ENCODE measurements at regions not wholly inside any gene's neighbourhood (a gene's known extent, or its start where the extent isn't known, plus 50 kb on each side); places are given as distances from the start of the nearest gene placed in this dataset.

DNA sequence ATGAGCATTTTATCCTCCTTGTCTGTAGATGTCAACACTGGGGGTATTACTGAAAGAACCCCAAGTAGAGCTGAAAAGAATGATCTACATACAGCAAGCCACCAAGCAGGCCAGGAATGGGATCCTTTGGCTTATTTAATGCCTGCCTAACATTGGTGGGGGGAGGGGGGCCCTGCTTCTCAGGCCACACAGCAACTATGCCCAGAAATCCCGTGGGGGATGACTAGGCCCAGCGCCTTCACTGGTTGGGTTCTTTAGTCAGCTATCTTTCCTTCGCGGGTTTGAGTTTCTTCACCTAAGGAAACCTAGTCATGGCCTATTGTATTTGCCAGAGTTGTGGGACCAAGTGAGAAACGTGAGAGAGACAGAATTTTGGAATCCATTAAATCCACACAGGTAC is 80.5 kb downstream of the CCNA1 start:
- H3K27me3 ChIP-seq (ENCODE audit: insufficient read depth, low read depth): no peaks in the 10 kb centered on the region
- TF ChIP-seq EZH2 (IDR thresholded peaks at IDR 0.05; ENCODE audit: low read depth): no peak
- TF ChIP-seq, protein P1, sequence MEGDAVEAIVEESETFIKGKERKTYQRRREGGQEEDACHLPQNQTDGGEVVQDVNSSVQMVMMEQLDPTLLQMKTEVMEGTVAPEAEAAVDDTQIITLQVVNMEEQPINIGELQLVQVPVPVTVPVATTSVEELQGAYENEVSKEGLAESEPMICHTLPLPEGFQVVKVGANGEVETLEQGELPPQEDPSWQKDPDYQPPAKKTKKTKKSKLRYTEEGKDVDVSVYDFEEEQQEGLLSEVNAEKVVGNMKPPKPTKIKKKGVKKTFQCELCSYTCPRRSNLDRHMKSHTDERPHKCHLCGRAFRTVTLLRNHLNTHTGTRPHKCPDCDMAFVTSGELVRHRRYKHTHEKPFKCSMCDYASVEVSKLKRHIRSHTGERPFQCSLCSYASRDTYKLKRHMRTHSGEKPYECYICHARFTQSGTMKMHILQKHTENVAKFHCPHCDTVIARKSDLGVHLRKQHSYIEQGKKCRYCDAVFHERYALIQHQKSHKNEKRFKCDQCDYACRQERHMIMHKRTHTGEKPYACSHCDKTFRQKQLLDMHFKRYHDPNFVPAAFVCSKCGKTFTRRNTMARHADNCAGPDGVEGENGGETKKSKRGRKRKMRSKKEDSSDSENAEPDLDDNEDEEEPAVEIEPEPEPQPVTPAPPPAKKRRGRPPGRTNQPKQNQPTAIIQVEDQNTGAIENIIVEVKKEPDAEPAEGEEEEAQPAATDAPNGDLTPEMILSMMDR (conservative IDR thresholded peaks at IDR 0.05): no peak
- DNase-seq: no peak
- ChIA-PET CTCF (no interaction called here), POLR2A (ENCODE audit: unreplicated experiment) (no interaction called here)
- no peaks in the 10 kb centered on the region for H3F3A ChIP-seq (ENCODE audit: insufficient read depth, low read depth)
- no peaks in the 10 kb centered on the region for H3K36me3 ChIP-seq (ENCODE audit: low read depth)
- H3K27ac ChIP-seq: no peak overlapping the region
- H3K4me2 ChIP-seq: no peak overlapping the region
- H3K4me3 ChIP-seq: no peak overlapping the region
- intact Hi-C loops (cut with micrococcal nuclease; ENCODE audit: unreplicated experiment): no loop called here
- H3K4me1 ChIP-seq (replicated peaks; ENCODE audit: insufficient read depth): no peaks in the 10 kb centered on the region
- H3K9me3 ChIP-seq (ENCODE audit: insufficient read depth, low read depth): no peaks in the 10 kb centered on the region
- no peaks in the 10 kb centered on the region; the same call in 1 of the 2 replicates for H3K9me2 ChIP-seq (ENCODE audit: insufficient read depth)
- no TSS peak for BruUV-seq (replicated peaks)
- no peaks in the 10 kb centered on the region for H4K20me1 ChIP-seq (ENCODE audit: insufficient read depth)
- H2AFZ ChIP-seq: no peak overlapping the region
- no peaks in the 10 kb centered on the region for H3K79me2 ChIP-seq (ENCODE audit: low read depth)

DNA sequence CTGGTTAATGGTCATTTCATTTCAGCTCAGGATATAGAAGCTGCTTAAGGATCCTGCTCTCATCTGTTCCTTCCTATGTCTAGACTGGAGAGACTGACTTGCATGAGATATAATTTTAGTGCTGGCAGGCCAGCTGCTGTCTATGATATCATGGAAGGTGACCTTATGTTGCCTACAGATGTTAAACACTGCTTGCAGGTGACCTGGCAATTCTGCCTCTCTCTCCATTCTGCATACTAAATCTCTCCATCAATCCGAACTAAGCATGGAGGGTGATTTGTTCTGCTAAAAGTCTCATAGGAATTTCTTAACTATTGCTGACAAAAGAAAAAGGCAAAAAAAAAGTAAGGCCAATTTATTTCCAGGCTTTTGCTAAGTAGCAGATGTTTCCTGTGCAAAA is 81.0 kb downstream of the CCNA1 start:
- no TSS peak for BruUV-seq (replicated peaks)

DNA sequence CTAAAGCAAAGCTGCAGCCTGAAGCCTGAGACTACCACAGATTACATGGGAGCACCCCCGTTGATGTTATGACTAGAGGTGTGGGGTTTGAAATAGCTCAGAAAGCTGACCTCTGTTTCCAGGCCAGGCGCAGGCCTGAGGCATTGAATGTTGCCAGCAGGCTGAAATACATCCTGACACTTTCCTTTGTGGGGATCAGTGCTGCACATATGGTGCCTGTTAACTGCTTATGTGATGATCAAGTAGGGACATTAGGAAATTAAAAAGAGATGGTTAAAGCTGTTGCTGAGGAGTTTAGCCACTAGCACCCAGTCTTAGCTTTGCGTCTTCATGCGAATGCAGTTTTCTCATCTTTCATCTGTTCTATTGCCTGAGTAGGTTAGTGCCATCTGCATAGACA is 83.2 kb downstream of the CCNA1 start:
- Histone ChIP-seq H3K4me2 (no peak overlapping the region), H3K9me3 (ENCODE audit: insufficient read depth, low read depth) (no peaks in the 10 kb centered on the region), H3K27me3 (ENCODE audit: insufficient read depth, low read depth) (no peaks in the 10 kb centered on the region), H3K27ac (no peak overlapping the region), H3K79me2 (ENCODE audit: low read depth) (no peaks in the 10 kb centered on the region), H3K36me3 (ENCODE audit: low read depth) (no peaks in the 10 kb centered on the region), H3K9me2 (ENCODE audit: insufficient read depth) (no peaks in the 10 kb centered on the region; the same call in 1 of the 2 replicates), H2AFZ (no peak overlapping the region), H4K20me1 (ENCODE audit: insufficient read depth) (no peaks in the 10 kb centered on the region), H3K4me1 (replicated peaks; ENCODE audit: insufficient read depth) (no peaks in the 10 kb centered on the region), H3F3A (ENCODE audit: insufficient read depth, low read depth) (no peaks in the 10 kb centered on the region), H3K4me3 (no peak overlapping the region)
- POLR2A ChIA-PET (ENCODE audit: unreplicated experiment): no interaction called here
- CTCF ChIA-PET: no interaction called here
- no TSS peak for BruUV-seq (replicated peaks)
- intact Hi-C loops (cut with micrococcal nuclease; ENCODE audit: unreplicated experiment): no loop called here
- TF ChIP-seq, protein P1 (conservative IDR thresholded peaks at IDR 0.05): no peak
- no peak for TF ChIP-seq EZH2 (IDR thresholded peaks at IDR 0.05; ENCODE audit: low read depth)
- DNase-seq: no peak

More for the DNA sequence above, 81.0 kb downstream of the CCNA1 start:
- DNase-seq: no peak
- ChIA-PET CTCF (no interaction called here), POLR2A (ENCODE audit: unreplicated experiment) (no interaction called here)
- Histone ChIP-seq H3K9me2 (ENCODE audit: insufficient read depth) (no peaks in the 10 kb centered on the region; the same call in 1 of the 2 replicates), H3K27me3 (ENCODE audit: insufficient read depth, low read depth) (no peaks in the 10 kb centered on the region), H2AFZ (no peak overlapping the region), H3K4me2 (no peak overlapping the region), H3K4me1 (replicated peaks; ENCODE audit: insufficient read depth) (no peaks in the 10 kb centered on the region), H3K36me3 (ENCODE audit: low read depth) (no peaks in the 10 kb centered on the region), H4K20me1 (ENCODE audit: insufficient read depth) (no peaks in the 10 kb centered on the region), H3K27ac (no peak overlapping the region), H3F3A (ENCODE audit: insufficient read depth, low read depth) (no peaks in the 10 kb centered on the region), H3K4me3 (no peak overlapping the region), H3K79me2 (ENCODE audit: low read depth) (no peaks in the 10 kb centered on the region), H3K9me3 (ENCODE audit: insufficient read depth, low read depth) (no peaks in the 10 kb centered on the region)
- intact Hi-C loops (cut with micrococcal nuclease; ENCODE audit: unreplicated experiment): no loop called here
- TF ChIP-seq, protein P1 (conservative IDR thresholded peaks at IDR 0.05): no peak
- TF ChIP-seq EZH2 (IDR thresholded peaks at IDR 0.05; ENCODE audit: low read depth): no peak

Data from PC-9 (cell line).